HTR-8/SVneo (cell line): ENCODE measurements at regions not wholly inside any gene's neighbourhood (a gene's known extent, or its start where the extent isn't known, plus 50 kb on each side); places are given as distances from the start of the nearest gene placed in this dataset.

Experiments used
- DNase-seq: peaks from one replicate; pipeline ENCODE4 v3.0.0; 2011; ENCODE audit warnings: low spot score, mixed read lengths; ENCODE audit not compliant: insufficient read length
- FAIRE-seq: peaks from 2 replicates; lab custom pipeline; 2011; peaks lifted over from hg19 to GRCh38; lab: Jason Lieb, UNC

GRCh38 chr12:38138225-38139221, 178.1 kb upstream of the ALG10B start:
- peak; percentile 33 for DNase-seq

GRCh38 chr12:38139456-38139855, 177.1 kb upstream of the ALG10B start:
- DNase-seq, result no peak
- FAIRE-seq, result no peak

More at GRCh38 chr12:38138225-38139221, 178.1 kb upstream of the ALG10B start:
- FAIRE-seq, result no peak

- DNase-seq (no peak), FAIRE-seq (no peak)
Observed at GRCh38 chr12:38141239-38141638, 175.3 kb upstream of the ALG10B start.

GRCh38 chr12:38141861-38142260, 174.7 kb upstream of the ALG10B start:
- DNase-seq (no peak), FAIRE-seq (peak; percentile 57)

GRCh38 chr12:38142974-38143373, 173.6 kb upstream of the ALG10B start:
- no peak for DNase-seq
- peak; percentile 86 for FAIRE-seq

GRCh38 chr12:38144049-38144448, 172.5 kb upstream of the ALG10B start:
- FAIRE-seq, result no peak

GRCh38 chr12:38144601-38145436, 171.8 kb upstream of the ALG10B start:
- FAIRE-seq (no peak), DNase-seq (no peak)

More at GRCh38 chr12:38144049-38144448, 172.5 kb upstream of the ALG10B start:
- no peak for DNase-seq

GRCh38 chr12:38149395-38150073, 167.0 kb upstream of the ALG10B start:
- FAIRE-seq (peak; percentile 93), DNase-seq (peak; percentile 39)

- FAIRE-seq (no peak), DNase-seq (no peak)
Observed at GRCh38 chr12:38151991-38152700, 164.4 kb upstream of the ALG10B start.

- no peak for DNase-seq
- FAIRE-seq, result no peak
Observed at GRCh38 chr12:38152816-38153736, 163.5 kb upstream of the ALG10B start.

GRCh38 chr12:38153737-38154061, 162.9 kb upstream of the ALG10B start:
- no peak for DNase-seq

GRCh38 chr12:38154096-38155019, 162.2 kb upstream of the ALG10B start:
- no peak for FAIRE-seq

More at GRCh38 chr12:38153737-38154061, 162.9 kb upstream of the ALG10B start:
- no peak for FAIRE-seq

GRCh38 chr12:38155020-38155395, 161.6 kb upstream of the ALG10B start:
- no peak for FAIRE-seq
- no peak for DNase-seq

More at GRCh38 chr12:38154096-38155019, 162.2 kb upstream of the ALG10B start:
- no peak for DNase-seq

- no peak for FAIRE-seq
Observed at GRCh38 chr12:38155526-38156496, 160.8 kb upstream of the ALG10B start.

GRCh38 chr12:38156497-38157245, 159.9 kb upstream of the ALG10B start:
- no peak for FAIRE-seq
- no peak for DNase-seq

More at GRCh38 chr12:38155526-38156496, 160.8 kb upstream of the ALG10B start:
- no peak for DNase-seq
